DOHH2 (cell line): ENCODE measurements at regions not wholly inside any gene's neighbourhood (a gene's known extent, or its start where the extent isn't known, plus 50 kb on each side); places are given as distances from the start of the nearest gene placed in this dataset.

Source experiments
- CTCF ChIP-seq: fragments of 200-600 bp; sonication (generic); IDR thresholded peaks from one replicate; pipeline ENCODE4 v1.5.1; 2014; ENCODE audit warnings: antibody characterized with exemption, mild to moderate bottlenecking, low read depth, low read length; ENCODE audit not compliant: poor library complexity, severe bottlenecking
- EZH2phosphoT487 ChIP-seq: fragments of 200-600 bp; sonication (generic); IDR thresholded peaks from 2 replicates; pipeline ENCODE4 v1.6.1; 2017; ENCODE audit warnings: borderline replicate concordance, mild to moderate bottlenecking, antibody characterized with exemption, low read length, moderate library complexity, mixed read lengths

GRCh38 chr12:81974762-81975161 lies 215.6 kb upstream of the PPFIA2 start:
- no peak for TF ChIP-seq CTCF
- TF ChIP-seq EZH2phosphoT487: no peak
